GM19025 (cell line): ENCODE measurements at regions not wholly inside any gene's neighbourhood (a gene's known extent, or its start where the extent isn't known, plus 50 kb on each side); places are given as distances from the start of the nearest gene placed in this dataset.

Experiments
- ATAC-seq: cut with Tn5 transposase; IDR thresholded peaks from one replicate; pipeline ENCODE4 v1.9.1; 2021; ENCODE audit warnings: mild to moderate bottlenecking, low read depth, moderate library complexity; ENCODE audit not compliant: unreplicated experiment

DNA sequence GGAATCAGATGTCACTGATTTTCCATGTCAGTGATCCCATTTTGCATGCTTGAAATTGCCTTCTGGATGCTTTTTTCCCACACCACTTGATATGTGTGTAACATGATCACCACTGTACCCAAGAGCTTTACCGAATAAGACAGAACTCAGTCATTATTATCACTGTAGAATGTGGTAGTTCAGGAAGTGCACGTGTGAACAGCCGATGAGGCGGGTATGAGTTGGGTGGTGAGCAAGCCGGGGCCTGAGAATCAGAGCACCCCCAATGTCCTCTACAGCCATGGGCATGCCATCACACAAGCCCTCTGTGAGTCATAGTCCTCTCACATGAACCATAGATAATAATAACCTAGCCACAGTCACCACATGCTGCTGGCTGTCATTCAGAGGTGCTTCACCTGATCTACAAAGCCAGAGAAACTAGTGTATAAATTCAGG is 470.8 kb downstream of the SOX2 start:
- ATAC-seq, result no peak

DNA sequence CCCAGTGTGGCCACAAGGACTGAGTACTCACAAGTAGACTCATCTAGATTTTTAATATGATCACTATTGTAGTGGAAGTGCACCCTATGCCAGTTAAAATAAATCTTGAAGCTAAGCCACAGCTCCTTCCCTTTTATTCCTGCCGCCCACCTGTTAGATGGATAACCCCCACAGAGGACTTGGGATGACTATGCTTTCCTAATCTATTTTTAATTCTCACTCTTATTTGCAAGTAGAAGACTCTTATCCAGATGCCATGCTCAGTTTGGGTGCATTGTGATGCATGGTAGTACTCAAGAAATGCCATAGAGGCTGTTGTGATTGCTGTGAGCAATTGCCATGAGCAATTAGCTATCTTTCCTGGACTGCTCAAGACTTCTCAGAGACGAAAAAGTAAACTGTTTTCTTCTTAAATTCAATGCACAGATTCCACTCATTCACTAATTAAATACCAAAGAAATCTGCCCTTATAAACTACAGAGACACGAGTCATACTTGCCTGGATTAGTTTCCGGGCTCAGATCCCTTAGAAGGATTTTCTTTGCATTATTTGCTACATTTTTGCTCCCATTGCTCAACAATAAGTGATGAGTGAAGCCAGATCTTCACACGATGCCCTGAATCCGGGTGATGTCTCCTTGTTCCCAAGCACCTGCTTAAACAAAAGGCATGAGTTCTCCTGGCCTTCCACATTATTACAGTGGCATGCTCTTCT is 472.1 kb downstream of the SOX2 start:
- ATAC-seq, result no peak

DNA sequence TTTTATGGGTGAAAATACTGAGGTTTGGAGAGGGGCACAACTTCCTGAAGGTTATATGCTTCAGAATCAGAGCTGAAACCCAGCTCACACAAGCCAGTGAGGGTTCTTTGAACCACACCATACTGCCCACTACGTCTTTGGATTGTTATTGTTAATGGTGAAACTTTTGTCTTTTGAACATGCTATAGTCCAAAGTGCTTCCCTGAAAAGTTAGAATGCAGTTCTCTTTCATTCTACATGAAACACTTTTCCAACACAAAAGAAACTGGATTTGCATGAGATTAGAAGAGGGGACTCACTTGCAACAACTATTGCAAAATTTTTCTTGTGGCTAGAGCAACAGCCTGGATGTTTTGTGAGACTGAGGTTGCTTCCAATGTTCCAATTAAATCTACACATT is 473.6 kb downstream of the SOX2 start:
- ATAC-seq, result no peak

DNA sequence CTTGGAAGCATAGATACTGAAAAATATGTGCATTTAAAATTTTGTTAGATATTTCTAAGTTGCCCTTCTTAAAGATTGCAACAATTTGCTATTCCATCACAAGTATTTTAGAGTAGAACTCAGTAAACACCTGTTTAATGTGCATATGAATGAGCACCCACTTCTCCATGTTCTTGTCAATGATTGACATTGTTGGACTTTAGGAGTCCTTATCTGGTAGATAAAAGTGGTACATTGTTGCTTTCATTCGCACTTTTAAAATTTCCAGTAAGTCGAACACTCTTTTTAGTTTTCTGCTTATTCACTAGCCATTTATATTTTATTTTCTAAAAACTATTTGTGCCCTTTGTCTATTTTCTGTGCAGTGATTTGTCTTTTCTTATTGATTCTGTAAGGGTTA is 478.3 kb downstream of the SOX2 start:
- no peak for ATAC-seq

DNA sequence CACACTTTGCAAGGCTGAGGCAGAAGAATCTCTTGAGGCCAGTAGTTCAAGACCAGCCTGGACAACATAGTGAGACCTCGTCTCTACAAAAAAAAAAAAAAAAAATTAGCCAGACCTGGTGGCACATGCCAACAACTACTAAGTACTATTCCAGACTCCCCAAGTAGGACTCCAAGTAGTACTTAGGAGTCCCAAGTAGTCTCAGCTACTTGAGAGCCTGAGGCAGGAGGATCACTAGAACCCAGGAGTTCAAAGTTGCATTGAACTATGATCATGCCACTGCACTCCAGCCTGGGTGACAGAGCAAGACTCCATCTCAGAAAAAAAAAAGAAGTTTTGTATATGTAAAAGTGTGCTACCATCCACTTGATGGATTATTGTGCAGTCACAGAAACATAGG is 486.6 kb downstream of the SOX2 start:
- no peak for ATAC-seq

DNA sequence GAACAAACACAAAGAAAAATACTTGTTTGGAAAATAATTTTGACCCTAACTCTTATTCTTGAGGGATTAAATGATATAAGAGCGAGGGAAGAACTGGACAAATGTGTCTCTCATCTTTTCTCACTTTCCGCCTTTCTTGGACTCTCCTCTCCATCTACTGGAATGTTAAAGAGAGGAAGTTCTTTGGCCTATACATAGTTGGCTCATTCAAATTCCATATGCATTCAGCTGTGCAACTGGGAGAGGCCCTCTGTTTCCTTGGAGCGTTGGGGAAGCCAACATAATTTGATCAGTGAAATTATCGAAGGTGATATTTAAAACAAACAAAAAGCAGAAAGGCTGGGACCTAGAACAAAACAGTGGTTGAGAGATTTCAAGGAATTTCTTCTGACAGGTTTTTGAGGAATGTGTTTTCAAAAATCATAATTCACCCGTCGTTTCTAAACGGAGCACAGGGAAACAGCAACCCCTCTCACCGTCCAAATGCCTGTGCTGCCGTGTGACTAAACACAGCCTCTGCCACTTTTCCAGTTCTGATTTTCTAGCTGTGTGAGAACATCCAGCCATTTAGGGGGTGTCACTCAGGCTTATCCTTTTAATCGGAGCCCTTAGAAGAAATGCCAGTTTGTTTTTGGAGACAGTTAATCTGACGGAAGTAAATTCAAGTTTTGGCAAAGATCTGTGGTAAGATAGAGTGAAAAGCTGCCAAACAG is 489.9 kb downstream of the SOX2 start:
- no peak for ATAC-seq

DNA sequence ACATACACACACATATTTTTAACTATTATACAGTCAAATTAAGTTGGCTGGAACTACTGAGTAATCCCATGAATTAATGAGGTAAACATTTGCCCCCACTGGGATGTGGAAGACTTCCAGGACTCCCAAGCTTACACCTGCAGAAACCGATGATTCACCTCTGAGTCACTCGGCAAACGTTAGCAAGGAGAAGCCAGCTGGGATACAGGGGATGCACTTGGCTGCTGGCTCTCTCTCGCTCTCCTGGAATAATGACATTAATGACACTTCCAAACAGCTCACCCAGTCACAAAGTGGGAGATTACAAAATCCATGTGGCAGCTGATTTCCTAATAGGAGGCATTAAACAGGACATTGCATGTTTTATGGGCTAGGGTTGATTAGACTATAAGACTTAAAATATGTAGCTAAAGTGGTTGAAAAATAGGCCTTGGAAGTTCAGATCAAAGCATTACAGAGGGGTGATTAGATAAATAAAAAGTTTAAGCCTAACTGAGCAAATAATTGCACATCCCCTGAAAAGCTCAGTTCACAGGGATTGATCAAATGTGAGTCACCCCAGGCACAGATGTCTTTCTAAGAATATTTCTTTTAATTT is 500.9 kb downstream of the SOX2 start:
- no peak for ATAC-seq

DNA sequence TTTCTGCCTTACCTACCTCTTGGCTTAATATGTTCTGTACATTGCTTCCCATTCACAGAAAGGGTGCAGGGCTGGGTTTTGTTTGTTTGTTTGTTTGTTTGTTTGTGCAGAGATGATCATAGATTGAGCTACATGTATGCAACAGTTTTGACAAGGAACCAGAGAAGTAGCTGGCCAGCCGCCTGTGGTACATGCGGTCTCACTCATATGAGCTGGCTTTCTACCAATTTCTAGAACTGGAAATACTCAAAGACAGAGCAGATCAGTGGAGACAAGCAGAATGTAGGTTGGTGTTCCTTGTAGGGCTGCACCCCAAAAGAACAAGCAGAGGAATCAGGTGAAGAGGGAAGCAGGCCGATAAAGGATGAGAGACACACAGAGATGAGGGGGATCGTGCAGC is 502.7 kb downstream of the SOX2 start:
- no peak for ATAC-seq

DNA sequence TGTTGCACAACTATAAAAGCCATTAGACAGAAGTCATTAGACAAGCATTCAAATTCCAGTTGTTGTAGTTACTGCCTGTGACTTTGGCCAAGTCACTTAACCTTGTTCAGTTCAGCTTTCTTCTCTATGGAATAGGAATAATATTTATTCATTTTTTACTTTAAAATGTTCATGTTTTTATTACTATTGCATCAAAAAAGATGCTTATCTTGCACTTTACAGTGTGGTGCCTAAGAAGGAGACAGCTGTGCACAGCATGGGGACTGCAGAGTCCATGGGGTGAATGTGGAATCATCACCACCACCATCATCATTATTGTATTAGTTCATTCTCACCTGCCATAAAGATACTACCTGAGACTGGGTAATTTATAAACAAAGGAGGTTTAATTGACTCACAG is 504.2 kb downstream of the SOX2 start:
- no peak for ATAC-seq

DNA sequence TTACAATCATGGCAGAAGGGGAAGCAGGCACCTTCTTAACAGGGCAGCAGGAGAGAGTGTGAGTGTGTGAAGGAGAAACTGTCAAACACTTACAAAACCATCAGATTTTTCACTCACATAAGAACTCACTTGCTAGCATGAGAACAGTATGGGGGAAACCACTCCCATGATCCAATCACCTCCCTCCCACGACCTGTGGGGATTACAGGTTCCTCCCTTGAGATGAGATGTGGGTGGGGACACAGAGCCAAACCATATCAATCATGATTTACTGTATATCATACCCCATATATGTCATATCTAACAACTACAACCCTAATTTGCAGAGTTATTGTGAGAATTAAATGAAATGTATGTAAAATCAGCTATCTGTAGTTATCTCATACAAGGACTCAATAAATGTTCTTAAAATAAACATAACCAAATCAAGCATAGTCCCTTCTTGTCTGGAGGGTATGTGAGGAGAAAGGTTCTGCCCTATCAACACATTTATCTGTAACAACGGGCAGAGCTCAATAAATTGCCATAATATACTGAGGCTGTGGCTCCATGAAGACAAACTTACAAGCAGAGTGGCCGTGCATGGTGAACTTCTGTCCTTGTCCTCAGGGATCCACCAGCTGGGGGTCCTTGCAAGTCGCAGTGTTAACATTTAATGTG is 504.7 kb downstream of the SOX2 start:
- ATAC-seq, result no peak

DNA sequence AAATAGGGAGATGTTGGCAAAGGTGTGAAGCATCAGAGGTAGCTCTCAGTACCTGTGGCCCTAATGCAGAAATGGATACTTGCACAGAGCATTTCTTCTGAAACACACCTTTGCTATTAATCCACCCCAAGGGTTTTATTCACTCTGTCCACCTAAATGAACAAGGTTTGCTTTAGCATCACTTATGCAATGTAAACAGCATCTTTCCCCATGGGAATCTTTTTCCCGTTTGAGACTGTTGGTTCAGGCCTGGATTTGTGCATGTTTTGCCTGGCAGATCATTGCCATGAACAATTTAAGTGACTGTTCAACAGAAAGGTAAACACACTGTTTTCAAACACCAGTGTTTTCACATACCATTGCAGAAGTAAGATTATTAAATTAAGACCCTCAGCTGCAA is 508.3 kb downstream of the SOX2 start:
- ATAC-seq, result no peak

DNA sequence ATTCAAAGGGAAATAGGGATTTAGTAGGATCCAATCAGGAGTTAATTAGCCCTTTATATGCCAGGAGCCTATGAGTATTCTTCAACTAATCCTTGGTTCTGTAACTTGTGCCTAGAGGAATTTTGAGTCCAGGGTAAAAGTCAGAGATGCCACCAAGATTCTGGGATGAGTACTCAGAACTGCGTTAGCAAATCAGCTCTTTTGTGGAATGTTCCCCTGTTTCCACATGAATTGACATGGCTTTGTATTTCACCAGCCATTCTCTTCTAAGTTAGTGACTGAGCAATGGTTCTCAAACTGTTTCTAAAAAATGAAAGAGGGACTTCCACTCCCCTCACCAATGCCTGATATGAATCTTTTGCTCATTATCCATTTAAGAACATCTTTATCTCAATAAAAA is 508.7 kb downstream of the SOX2 start:
- no peak for ATAC-seq

DNA sequence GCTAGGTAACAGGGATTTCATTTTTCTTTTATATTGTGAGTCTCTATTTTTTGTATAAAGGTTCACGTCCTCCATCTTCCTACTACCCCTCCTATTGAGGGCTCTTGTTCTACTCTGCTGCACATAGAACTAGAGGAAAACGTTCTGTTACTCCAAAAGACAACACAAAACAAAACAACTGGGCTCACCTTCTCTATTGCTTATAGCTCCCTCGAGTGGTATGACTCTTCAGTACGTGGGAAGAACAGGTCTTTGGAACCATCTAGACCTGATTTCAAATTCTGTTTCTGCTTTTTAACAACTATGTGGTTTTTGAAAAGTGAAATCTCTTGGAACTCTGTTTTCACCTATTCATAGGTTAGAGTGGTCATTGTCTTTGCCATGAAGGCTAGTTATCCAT is 515.3 kb downstream of the SOX2 start:
- ATAC-seq, result no peak

DNA sequence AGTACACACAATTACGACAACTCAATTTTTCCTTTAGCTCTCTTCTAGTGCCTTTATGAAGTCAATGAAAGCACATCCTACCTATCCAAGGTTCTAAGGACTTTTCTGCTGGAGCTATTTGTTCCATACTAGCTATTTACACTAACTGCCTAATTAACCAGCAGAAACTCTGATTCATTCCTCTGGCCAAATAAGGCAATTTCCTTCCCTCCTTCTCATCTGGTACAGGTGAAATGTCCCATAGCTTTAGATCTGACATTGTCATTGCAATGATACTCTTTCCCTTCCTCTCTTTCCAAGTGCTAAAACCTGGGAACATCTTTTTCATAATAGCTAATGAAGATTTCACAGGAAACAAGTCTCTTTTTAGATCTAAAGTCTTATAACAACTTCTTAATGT is 521.7 kb downstream of the SOX2 start:
- no peak for ATAC-seq

DNA sequence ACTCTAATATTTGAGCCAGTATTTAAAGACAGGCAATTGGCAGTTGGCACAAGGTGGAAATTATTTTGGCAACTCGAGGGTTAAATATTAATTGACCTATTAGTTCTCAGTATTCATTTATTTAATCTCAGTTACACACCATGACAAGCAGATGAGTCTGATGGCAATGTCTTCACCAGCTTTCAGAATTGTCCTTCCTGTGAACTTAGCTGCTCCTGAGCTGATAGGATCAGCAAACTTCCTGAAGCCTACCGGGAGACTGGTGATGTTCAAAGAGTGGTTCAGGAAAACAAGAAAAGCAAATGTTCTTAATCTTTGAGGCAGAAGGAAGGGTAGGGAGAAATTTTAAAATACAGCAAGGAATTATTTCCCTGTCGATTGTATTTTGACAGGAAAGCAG is 522.2 kb downstream of the SOX2 start:
- ATAC-seq, result no peak

DNA sequence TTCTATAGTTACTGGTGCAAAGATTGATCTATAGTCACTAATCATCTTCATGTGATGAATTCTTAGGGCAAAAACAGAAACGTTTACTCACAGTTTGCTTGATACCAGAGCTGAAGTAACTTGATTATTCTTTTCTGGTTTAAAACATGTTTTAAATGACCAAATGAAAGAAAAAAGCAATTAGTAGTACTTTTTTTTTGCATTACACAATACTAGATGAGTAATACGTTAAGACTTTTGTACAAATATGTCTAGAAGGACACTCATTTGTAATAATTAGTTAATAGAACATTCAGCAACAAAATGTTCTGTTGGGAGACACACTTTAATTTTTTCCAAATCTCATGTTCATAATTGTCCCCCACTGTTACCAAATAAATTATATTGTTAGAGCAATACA is 523.2 kb downstream of the SOX2 start:
- no peak for ATAC-seq

DNA sequence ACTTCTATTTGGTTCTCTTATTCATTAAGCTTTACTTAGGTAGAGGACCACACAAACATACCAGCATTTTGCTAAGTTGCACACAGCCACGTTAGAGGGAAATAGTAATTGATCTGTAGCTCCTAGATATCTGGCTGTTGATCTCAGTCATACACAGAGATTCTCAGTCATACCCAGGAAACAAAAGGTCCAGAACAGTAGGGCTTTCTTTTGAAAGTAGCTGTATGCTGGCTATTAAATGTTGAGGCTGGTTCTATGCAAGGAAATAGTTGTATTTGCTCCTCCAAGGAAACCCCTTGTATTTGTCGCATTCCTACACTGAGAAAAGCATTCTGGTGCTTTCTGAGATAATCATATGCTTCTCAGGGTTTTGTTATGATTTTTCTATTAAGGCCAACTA is 523.8 kb downstream of the SOX2 start:
- ATAC-seq, result no peak

DNA sequence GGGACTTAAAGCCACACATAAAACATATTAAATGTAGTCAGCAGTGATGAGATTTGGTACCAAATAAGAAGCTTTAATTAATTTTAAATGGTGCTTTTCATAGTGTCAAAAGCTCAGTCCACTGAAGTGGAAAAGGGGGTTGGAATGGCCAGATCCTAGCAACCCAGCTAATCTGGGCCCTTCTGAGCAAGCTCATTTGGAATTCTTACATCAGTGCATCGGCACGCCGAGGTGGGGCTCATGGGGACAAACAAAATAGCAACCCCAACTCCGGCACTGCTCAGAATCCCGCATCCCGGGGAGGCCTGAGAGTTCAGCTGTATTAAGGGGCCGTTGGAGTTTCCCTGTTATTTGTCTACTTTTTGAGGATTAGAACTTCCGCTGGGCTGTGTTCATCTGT is 526.4 kb downstream of the SOX2 start:
- ATAC-seq, result no peak

DNA sequence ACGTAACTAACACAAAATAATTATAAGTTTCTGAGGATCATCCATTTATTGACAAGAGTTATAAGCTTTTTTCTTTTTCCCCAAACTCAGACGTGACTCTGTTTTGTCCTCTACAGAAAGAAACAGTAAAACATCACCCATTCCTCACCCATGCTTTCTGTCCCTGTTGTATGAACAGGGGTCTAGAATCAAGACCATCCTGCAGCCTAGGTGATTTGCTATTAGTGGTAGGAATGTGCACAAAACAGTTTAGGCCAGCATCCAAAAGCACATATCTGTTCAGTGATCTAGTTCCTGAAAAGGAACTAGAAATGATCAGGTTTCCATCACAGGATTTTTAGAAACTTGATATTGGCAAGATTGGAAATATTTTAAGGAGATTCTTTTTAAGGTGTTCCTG is 527.6 kb downstream of the SOX2 start:
- ATAC-seq, result no peak

DNA sequence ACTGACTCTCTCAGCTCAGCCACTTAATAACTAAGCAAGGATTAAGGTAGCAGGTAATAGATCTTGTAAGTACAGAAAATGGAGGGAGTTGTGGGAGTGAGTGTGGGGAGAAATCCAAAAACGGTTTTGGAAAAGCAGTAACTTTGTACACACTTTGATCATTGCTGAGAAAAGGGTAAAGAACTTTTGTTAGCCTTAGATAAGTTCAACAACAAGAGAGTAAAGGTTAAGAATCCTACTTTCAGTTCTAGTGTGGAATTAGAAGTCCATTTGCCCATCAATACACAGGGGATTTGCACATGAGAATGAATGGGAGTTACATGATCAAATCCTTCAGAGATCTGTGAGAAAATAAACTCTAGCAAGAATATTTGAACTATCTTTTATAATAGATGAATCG is 528.7 kb downstream of the SOX2 start:
- ATAC-seq, result no peak

DNA sequence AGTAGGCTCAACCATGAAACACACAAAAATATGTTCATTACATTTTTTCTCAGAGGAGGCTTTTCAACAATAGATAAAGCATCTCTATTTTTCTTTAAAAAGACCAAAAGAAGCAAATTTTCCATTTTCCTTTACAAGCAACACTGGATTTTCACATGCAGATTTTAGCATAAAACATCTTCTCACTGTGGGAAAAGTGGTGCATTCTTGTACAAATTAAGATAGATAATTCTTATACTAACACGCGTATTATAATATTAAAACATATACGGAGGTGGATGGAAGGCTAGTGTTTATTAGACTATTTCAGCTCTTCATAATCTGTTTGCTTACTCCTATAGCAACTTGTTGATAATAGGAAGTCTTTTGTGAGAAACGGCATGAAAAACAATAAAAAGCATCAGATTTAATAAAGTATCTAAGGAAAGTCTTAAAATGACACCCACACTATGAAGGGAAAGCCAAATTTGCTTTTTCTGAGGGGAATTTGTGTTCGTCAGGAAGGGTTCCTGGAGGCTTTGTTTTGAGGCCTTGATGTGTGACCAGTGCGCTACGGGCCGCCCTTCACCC is 529.6 kb downstream of the SOX2 start:
- ATAC-seq, result no peak
